OCI-LY1 (cell line): ENCODE measurements at regions not wholly inside any gene's neighbourhood (a gene's known extent, or its start where the extent isn't known, plus 50 kb on each side); places are given as distances from the start of the nearest gene placed in this dataset.

Experiments
- H2AFZ ChIP-seq: fragments of 200-600 bp; sonication (generic), shearing (Covaris generic); 2 replicates; pipeline ENCODE4 v1.6.0; 2014; ENCODE audit warnings: antibody characterized with exemption, mild to moderate bottlenecking, low read length
- H3F3A ChIP-seq: fragments of 200-600 bp; sonication (generic), shearing (Covaris generic); 2 replicates; pipeline ENCODE4 v1.6.0; 2014; ENCODE audit warnings: mild to moderate bottlenecking, antibody characterized with exemption, low read length, moderate library complexity; ENCODE audit not compliant: insufficient read depth
- H3K27ac ChIP-seq: fragments of 200-600 bp; sonication (generic); 2 replicates; pipeline ENCODE4 v1.5.1; 2014; ENCODE audit warnings: low read length, mixed run types, mild to moderate bottlenecking, low read depth; ENCODE audit not compliant: poor library complexity, severe bottlenecking
- H3K27me3 ChIP-seq: fragments of 200-600 bp; sonication (generic); 2 replicates; pipeline ENCODE4 v1.6.0; 2014; ENCODE audit warnings: antibody characterized with exemption, mild to moderate bottlenecking, low read length, moderate library complexity; ENCODE audit not compliant: insufficient read depth
- H3K36me3 ChIP-seq: fragments of 200-600 bp; sonication (generic); 2 replicates; pipeline ENCODE4 v1.6.1; 2014; ENCODE audit warnings: mild to moderate bottlenecking, antibody characterized with exemption, low read length, moderate library complexity, mixed read lengths; ENCODE audit not compliant: insufficient read depth
- H3K4me1 ChIP-seq: fragments of 200-600 bp; sonication (generic); 2 replicates; pipeline ENCODE4 v1.5.1; 2014; ENCODE audit warnings: mild to moderate bottlenecking, low read length, moderate library complexity; ENCODE audit not compliant: insufficient read depth, severe bottlenecking
- H3K4me2 ChIP-seq: fragments of 200-600 bp; sonication (generic), shearing (Covaris generic); 2 replicates; pipeline ENCODE4 v1.6.1; 2014; ENCODE audit warnings: low read length
- H3K4me3 ChIP-seq: fragments of 200-600 bp; sonication (generic); 2 replicates; pipeline ENCODE4 v1.5.1; 2014; ENCODE audit warnings: low read length, low read depth, mild to moderate bottlenecking, mixed read lengths; ENCODE audit not compliant: poor library complexity, severe bottlenecking
- H3K79me2 ChIP-seq: fragments of 200-600 bp; shearing (Covaris generic); 2 replicates; pipeline ENCODE4 v1.6.1; 2016; ENCODE audit warnings: mixed run types, low read length, mixed read lengths; ENCODE audit not compliant: insufficient read depth
- H3K9ac ChIP-seq: fragments of 200-600 bp; sonication (generic), shearing (Covaris generic); 2 replicates; pipeline ENCODE4 v1.6.1; 2014; ENCODE audit warnings: mild to moderate bottlenecking, low read length, mixed read lengths
- H3K9me2 ChIP-seq: fragments of 200-600 bp; sonication (generic), shearing (Covaris generic); 2 replicates; pipeline ENCODE4 v1.6.1; 2014; ENCODE audit warnings: low read depth, mild to moderate bottlenecking, low read length, mixed read lengths
- H3K9me3 ChIP-seq: fragments of 200-600 bp; shearing (Covaris generic); 2 replicates; pipeline ENCODE4 v1.6.1; 2014; ENCODE audit warnings: low read length, mixed read lengths
- H4K20me1 ChIP-seq: fragments of 200-600 bp; sonication (generic), shearing (Covaris generic); 2 replicates; pipeline ENCODE4 v1.6.0; 2016; ENCODE audit warnings: mild to moderate bottlenecking, low read length; ENCODE audit not compliant: insufficient read depth
- CTCF ChIP-seq: fragments of 200-600 bp; sonication (generic), shearing (Covaris generic); IDR thresholded peaks from 2 replicates; pipeline ENCODE4 v1.5.1; 2017; ENCODE audit warnings: mild to moderate bottlenecking, antibody characterized with exemption, low read length, moderate library complexity, mixed read lengths
- EZH2 ChIP-seq: fragments of 200-600 bp; sonication (generic), shearing (Covaris generic); IDR thresholded peaks from 2 replicates; pipeline ENCODE4 v1.8.0; 2017; ENCODE audit warnings: borderline replicate concordance, mixed run types, mild to moderate bottlenecking, antibody characterized with exemption, low read length, moderate library complexity, mixed read lengths

- no peaks in the 10 kb centered on the region for H3K9me3 ChIP-seq
- H3K36me3 ChIP-seq = no peaks in the 10 kb centered on the region
- H3K9me2 ChIP-seq = no peaks in the 10 kb centered on the region
- no peak overlapping the region for H3K4me2 ChIP-seq
- no peak overlapping the region for H3K9ac ChIP-seq
- no peaks in the 10 kb centered on the region for H3K79me2 ChIP-seq
- H3K4me3 ChIP-seq = no peak overlapping the region
- H3K4me1 ChIP-seq = no peaks in the 10 kb centered on the region
- no peak overlapping the region for H2AFZ ChIP-seq
- no peak for TF ChIP-seq CTCF
- no peak for TF ChIP-seq EZH2
- no peaks in the 10 kb centered on the region for H3K27me3 ChIP-seq
- no peaks in the 10 kb centered on the region for H4K20me1 ChIP-seq
- H3F3A ChIP-seq = no peaks in the 10 kb centered on the region
- H3K27ac ChIP-seq = no peak overlapping the region
These were observed 317.6 kb downstream of the SPATA17 start for GRCh38 chr1:217948741-217949140.

DNA sequence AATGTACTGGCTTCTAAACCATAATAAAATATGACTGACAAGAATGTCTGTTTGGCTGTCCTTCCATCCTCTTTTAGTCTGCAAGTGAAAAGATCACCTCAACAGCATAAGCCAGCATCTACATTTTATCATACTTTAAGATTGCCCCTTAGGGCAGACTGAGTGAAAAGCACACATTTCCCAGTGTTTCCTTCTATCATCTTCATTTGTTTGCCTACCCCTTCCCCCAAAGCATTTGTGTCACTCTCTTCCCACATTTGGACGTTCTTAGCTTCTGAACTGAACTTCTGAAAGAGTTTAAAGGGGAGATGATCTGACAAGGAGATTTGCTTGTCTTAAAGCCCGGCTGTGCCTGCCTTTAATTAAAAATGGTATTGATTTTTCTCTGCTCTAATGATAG, 322.2 kb downstream of the SPATA17 start:
- Histone ChIP-seq H3K9me3 (no peaks in the 10 kb centered on the region), H3F3A (no peaks in the 10 kb centered on the region), H2AFZ (no peak overlapping the region), H3K9ac (no peak overlapping the region), H4K20me1 (no peaks in the 10 kb centered on the region), H3K36me3 (no peaks in the 10 kb centered on the region), H3K9me2 (no peaks in the 10 kb centered on the region), H3K4me3 (no peak overlapping the region), H3K27me3 (no peaks in the 10 kb centered on the region), H3K27ac (no peak overlapping the region), H3K79me2 (no peaks in the 10 kb centered on the region), H3K4me1 (no peaks in the 10 kb centered on the region), H3K4me2 (no peak overlapping the region)
- TF ChIP-seq EZH2 = no peak
- TF ChIP-seq CTCF = no peak

DNA sequence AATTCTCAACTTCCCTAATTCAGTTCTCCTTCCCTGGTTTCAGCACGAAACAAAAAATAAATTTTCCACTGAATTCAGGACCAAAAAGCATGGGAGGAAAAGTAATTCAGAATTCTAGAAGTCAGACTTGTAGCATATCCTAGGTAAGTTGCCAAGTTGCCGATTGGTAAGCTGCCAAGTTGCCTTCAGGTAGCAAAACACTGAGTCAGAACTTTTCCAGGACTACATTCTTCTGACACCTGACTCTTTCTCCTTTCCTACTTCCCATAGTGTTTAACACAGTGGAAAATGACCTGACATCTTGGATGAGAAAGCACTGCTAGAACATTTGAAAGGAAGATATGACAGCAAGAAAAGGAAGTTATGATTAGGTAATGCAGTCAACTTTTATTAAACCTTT, 322.8 kb downstream of the SPATA17 start:
- H3K4me3 ChIP-seq = no peak overlapping the region
- no peak overlapping the region for H2AFZ ChIP-seq
- no peaks in the 10 kb centered on the region for H4K20me1 ChIP-seq
- H3K79me2 ChIP-seq = no peaks in the 10 kb centered on the region
- TF ChIP-seq CTCF (no peak), EZH2 (no peak)
- H3K36me3 ChIP-seq = no peaks in the 10 kb centered on the region
- no peaks in the 10 kb centered on the region for H3K9me2 ChIP-seq
- H3K27ac ChIP-seq = no peak overlapping the region
- no peaks in the 10 kb centered on the region for H3K4me1 ChIP-seq
- no peak overlapping the region for H3K4me2 ChIP-seq
- no peaks in the 10 kb centered on the region for H3F3A ChIP-seq
- H3K27me3 ChIP-seq = no peaks in the 10 kb centered on the region
- no peak overlapping the region for H3K9ac ChIP-seq
- no peaks in the 10 kb centered on the region for H3K9me3 ChIP-seq
